ENCODE measurements at regions not wholly inside any gene's neighbourhood (a gene's known extent, or its start where the extent isn't known, plus 50 kb on each side); places are given as distances from the start of the nearest gene placed in this dataset.

- no peak for DNase-seq (ENCODE audit: low spot score)
- Histone ChIP-seq H3K4me1 (peaks cover 5% of the 10 kb centered on the region), H3K4me2 (no peak overlapping the region), H3K36me3 (no peaks in the 10 kb centered on the region), H3K27me3 (no peaks in the 10 kb centered on the region), H3K27ac (no peak overlapping the region), H4K20me1 (ENCODE audit: low read depth) (no peaks in the 10 kb centered on the region), H3K9me3 (ENCODE audit: low read depth) (no peaks in the 10 kb centered on the region), H3K9ac (no peak overlapping the region), H3K79me2 (ENCODE audit: low read depth) (no peaks in the 10 kb centered on the region), H2AFZ (replicated peaks) (no peak overlapping the region), H3F3A (ENCODE audit: low read depth) (no peaks in the 10 kb centered on the region), H3K4me3 (no peak overlapping the region)
- Mint-ChIP-seq H3K27ac (no peak overlapping the region), H3K27me3 (ENCODE audit: insufficient read depth, low read depth) (peaks cover 2% of the 10 kb centered on the region), H3K4me1 (no peaks in the 10 kb centered on the region), H3K9me3 (no peaks in the 10 kb centered on the region), H3K36me3 (no peaks in the 10 kb centered on the region), H3K4me3 (no peak overlapping the region)
- no peak for TF ChIP-seq EZH2phosphoT487 (IDR thresholded peaks at IDR 0.05)
- TF ChIP-seq EZH2 (IDR thresholded peaks at IDR 0.05), result no peak
- no peak for TF ChIP-seq CTCF (IDR thresholded peaks at IDR 0.05)
Observed at GRCh38 chr20:8960241-8960640, 108.6 kb upstream of the PLCB4 start.

DNA sequence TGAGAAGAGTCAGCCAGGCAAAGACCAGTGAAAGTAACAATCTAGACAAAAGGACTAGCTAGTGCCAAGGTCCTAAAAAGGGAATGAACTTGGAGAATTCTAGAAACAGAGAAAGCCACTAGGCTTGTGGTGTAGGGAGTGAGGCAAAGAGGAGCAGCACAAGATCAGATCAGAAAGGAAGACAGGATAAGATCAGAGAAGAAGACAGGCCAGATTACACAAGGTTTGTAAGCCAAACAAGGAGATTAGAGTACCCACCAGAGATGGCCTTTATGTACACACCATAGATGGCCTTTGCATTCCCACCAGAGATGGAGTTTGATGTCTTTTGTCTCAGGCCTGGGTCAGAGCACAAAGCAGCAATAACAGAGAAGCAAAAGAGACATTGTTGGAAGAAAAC lies 105.6 kb upstream of the PLCB4 start:
- Histone ChIP-seq H3K27ac (no peak overlapping the region), H2AFZ (replicated peaks) (no peak overlapping the region), H3K4me2 (no peak overlapping the region), H3K4me1 (peaks cover 5% of the 10 kb centered on the region), H4K20me1 (ENCODE audit: low read depth) (no peaks in the 10 kb centered on the region), H3K9ac (no peak overlapping the region), H3K79me2 (ENCODE audit: low read depth) (no peaks in the 10 kb centered on the region), H3K9me3 (ENCODE audit: low read depth) (no peaks in the 10 kb centered on the region), H3K27me3 (no peaks in the 10 kb centered on the region), H3K4me3 (no peak overlapping the region), H3K36me3 (no peaks in the 10 kb centered on the region), H3F3A (ENCODE audit: low read depth) (no peaks in the 10 kb centered on the region)
- Mint-ChIP-seq H3K9me3 (peaks cover 3% of the 10 kb centered on the region), H3K27me3 (ENCODE audit: insufficient read depth, low read depth) (peaks cover 4% of the 10 kb centered on the region), H3K36me3 (no peaks in the 10 kb centered on the region), H3K4me1 (no peaks in the 10 kb centered on the region), H3K4me3 (no peak overlapping the region), H3K27ac (no peak overlapping the region)
- DNase-seq (ENCODE audit: low spot score), result no peak
- TF ChIP-seq EZH2 (IDR thresholded peaks at IDR 0.05), result no peak
- TF ChIP-seq EZH2phosphoT487 (IDR thresholded peaks at IDR 0.05), result no peak
- no peak for TF ChIP-seq CTCF (IDR thresholded peaks at IDR 0.05)

DNA sequence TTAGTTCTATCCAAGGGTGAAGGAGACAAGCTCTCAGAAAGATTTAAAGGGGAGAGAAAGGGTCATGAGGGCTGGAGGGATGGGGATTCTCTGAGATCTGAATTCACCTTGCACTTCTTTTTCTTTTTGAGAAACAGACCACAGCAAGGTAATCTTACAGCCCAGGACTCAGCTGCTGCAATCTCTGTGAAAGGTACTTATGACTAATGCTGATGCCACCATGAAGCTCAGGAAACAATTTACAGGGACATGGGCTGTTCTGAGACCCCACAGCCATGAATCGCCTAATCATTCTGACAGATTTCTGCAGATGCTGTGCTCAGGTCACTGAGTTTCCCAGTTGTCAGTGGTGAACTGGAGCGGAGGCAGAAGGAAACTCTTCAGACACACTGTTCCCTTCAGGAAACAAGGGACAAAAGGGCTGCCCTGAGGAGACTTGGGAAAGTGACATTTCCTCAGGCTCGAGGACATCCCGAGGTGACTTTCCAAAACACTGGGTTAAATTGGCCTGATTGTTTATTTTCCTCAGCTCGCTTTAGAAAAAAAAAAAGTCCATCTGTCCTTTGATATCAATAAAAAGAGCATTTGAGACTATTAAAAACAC lies 103.8 kb upstream of the PLCB4 start:
- H3K27me3 Mint-ChIP-seq (ENCODE audit: insufficient read depth, low read depth), result peaks cover 4% of the 10 kb centered on the region
- H3K27ac ChIP-seq, result no peak overlapping the region
- H3K36me3 Mint-ChIP-seq, result no peaks in the 10 kb centered on the region
- no peak overlapping the region for H3K4me3 ChIP-seq
- H3F3A ChIP-seq (ENCODE audit: low read depth), result no peaks in the 10 kb centered on the region
- H3K27ac Mint-ChIP-seq, result no peak overlapping the region
- H2AFZ ChIP-seq (replicated peaks), result no peak overlapping the region
- H3K36me3 ChIP-seq, result no peaks in the 10 kb centered on the region
- no peaks in the 10 kb centered on the region for H3K9me3 ChIP-seq (ENCODE audit: low read depth)
- H3K4me1 Mint-ChIP-seq, result no peaks in the 10 kb centered on the region
- H3K27me3 ChIP-seq, result no peaks in the 10 kb centered on the region
- DNase-seq (ENCODE audit: low spot score), result no peak
- H3K4me2 ChIP-seq, result no peak overlapping the region
- no peak overlapping the region for H3K9ac ChIP-seq
- H3K9me3 Mint-ChIP-seq, result peaks cover 7% of the 10 kb centered on the region
- no peak overlapping the region for H3K4me3 Mint-ChIP-seq
- no peaks in the 10 kb centered on the region for H3K79me2 ChIP-seq (ENCODE audit: low read depth)
- no peaks in the 10 kb centered on the region for H4K20me1 ChIP-seq (ENCODE audit: low read depth)
- TF ChIP-seq EZH2phosphoT487 (IDR thresholded peaks at IDR 0.05) (no peak), EZH2 (IDR thresholded peaks at IDR 0.05) (no peak), CTCF (IDR thresholded peaks at IDR 0.05) (no peak)
- H3K4me1 ChIP-seq, result peaks cover 5% of the 10 kb centered on the region

Data from neural progenitor cell (in vitro differentiated cells).